GM12875 (cell line): ENCODE measurements at regions not wholly inside any gene's neighbourhood (a gene's known extent, or its start where the extent isn't known, plus 50 kb on each side); places are given as distances from the start of the nearest gene placed in this dataset.

Source experiments
- H3K4me3 ChIP-seq: one replicate; pipeline ENCODE4 v1.5.1; 2011; ENCODE audit warnings: low read depth, low read length, control low read depth
- CTCF ChIP-seq: IDR thresholded peaks from 2 replicates; pipeline ENCODE4 v1.5.1; 2011; ENCODE audit warnings: low read depth, mild to moderate bottlenecking, control low read depth, inconsistent platforms, low read length, moderate library complexity, borderline replicate concordance; ENCODE audit not compliant: insufficient read depth

- no peak for TF ChIP-seq CTCF
- H3K4me3 ChIP-seq: no peak overlapping the region
Observed at GRCh38 chr9:1355656-1356055, 305.5 kb downstream of the DMRT2 start.

- H3K4me3 ChIP-seq: no peak overlapping the region
- TF ChIP-seq CTCF: no peak
Observed at GRCh38 chr9:1362845-1363244, 312.7 kb downstream of the DMRT2 start.

- no peak overlapping the region for H3K4me3 ChIP-seq
- TF ChIP-seq CTCF: no peak
Observed at GRCh38 chr9:1366276-1366675, 316.1 kb downstream of the DMRT2 start.

GRCh38 chr9:1369297-1369696 lies 319.1 kb downstream of the DMRT2 start:
- no peak overlapping the region for H3K4me3 ChIP-seq
- TF ChIP-seq CTCF: no peak

- no peak for TF ChIP-seq CTCF
- H3K4me3 ChIP-seq: no peak overlapping the region
Observed at GRCh38 chr9:1373445-1373844, 323.3 kb downstream of the DMRT2 start.

- TF ChIP-seq CTCF: no peak
- H3K4me3 ChIP-seq: no peak overlapping the region
Observed at GRCh38 chr9:1383899-1384455, 333.8 kb downstream of the DMRT2 start.

- no peak overlapping the region for H3K4me3 ChIP-seq
- TF ChIP-seq CTCF: no peak
Observed at GRCh38 chr9:1384816-1385215, 334.7 kb downstream of the DMRT2 start.
